ENCODE measurements at regions not wholly inside any gene's neighbourhood (a gene's known extent, or its start where the extent isn't known, plus 50 kb on each side); places are given as distances from the start of the nearest gene placed in this dataset.

GRCh38 chr4:89398146-89398545, 90.5 kb upstream of the GPRIN3 start:
- TF ChIP-seq CTCF (conservative IDR thresholded peaks at IDR 0.05; ENCODE audit: low read depth, low read length) = no peak
- no peak for DNase-seq (ENCODE audit: low read depth)
- H3K4me3 ChIP-seq (ENCODE audit: low read depth, low read length) = no peak overlapping the region

GRCh38 chr4:89397441-89397840, 89.8 kb upstream of the GPRIN3 start:
- H3K4me3 ChIP-seq (ENCODE audit: low read depth, low read length) = no peak overlapping the region
- no peak for DNase-seq (ENCODE audit: low read depth)
- TF ChIP-seq CTCF (conservative IDR thresholded peaks at IDR 0.05; ENCODE audit: low read depth, low read length) = no peak

- DNase-seq (ENCODE audit: low read depth) = no peak
- TF ChIP-seq CTCF (conservative IDR thresholded peaks at IDR 0.05; ENCODE audit: low read depth, low read length) = no peak
- no peak overlapping the region for H3K4me3 ChIP-seq (ENCODE audit: low read depth, low read length)
Observed at GRCh38 chr4:89382439-89382838, 74.8 kb upstream of the GPRIN3 start.

- no peak for TF ChIP-seq CTCF (conservative IDR thresholded peaks at IDR 0.05; ENCODE audit: low read depth, low read length)
- H3K4me3 ChIP-seq (ENCODE audit: low read depth, low read length) = no peak overlapping the region
- DNase-seq (ENCODE audit: low read depth) = no peak
Observed at GRCh38 chr4:89380980-89381379, 73.4 kb upstream of the GPRIN3 start.

- DNase-seq (ENCODE audit: low read depth) = no peak
- H3K4me3 ChIP-seq (ENCODE audit: low read depth, low read length) = no peak overlapping the region
- TF ChIP-seq CTCF (conservative IDR thresholded peaks at IDR 0.05; ENCODE audit: low read depth, low read length) = no peak
Observed at GRCh38 chr4:89379511-89380044, 72.0 kb upstream of the GPRIN3 start.

- TF ChIP-seq CTCF (conservative IDR thresholded peaks at IDR 0.05; ENCODE audit: low read depth, low read length) = no peak
- H3K4me3 ChIP-seq (ENCODE audit: low read depth, low read length) = no peak overlapping the region
- no peak for DNase-seq (ENCODE audit: low read depth)
Observed at GRCh38 chr4:89373394-89373793, 65.8 kb upstream of the GPRIN3 start.

- DNase-seq (ENCODE audit: low read depth) = no peak
- no peak for TF ChIP-seq CTCF (conservative IDR thresholded peaks at IDR 0.05; ENCODE audit: low read depth, low read length)
Observed at GRCh38 chr4:89371614-89372013, 64.0 kb upstream of the GPRIN3 start.

More at GRCh38 chr4:89371614-89372013, 64.0 kb upstream of the GPRIN3 start:
- H3K4me3 ChIP-seq (ENCODE audit: low read depth, low read length) = no peak overlapping the region
